Mesenchymal stem cell (in vitro differentiated cells and primary cell): ENCODE measurements at regions not wholly inside any gene's neighbourhood (a gene's known extent, or its start where the extent isn't known, plus 50 kb on each side); places are given as distances from the start of the nearest gene placed in this dataset.
"Not testable (repeated sequence)": the region's sequence is repeated elsewhere in the genome, so short reads cannot be mapped to it uniquely, and the experiment has no call there.

Experiments
- DNase-seq: peaks from one replicate; pipeline ENCODE4 v3.0.0-alpha.2; 2013
- H2AFZ ChIP-seq: one replicate; pipeline ENCODE4 v1.6.1; 2013; ENCODE audit warnings: low read depth, mild to moderate bottlenecking, control low read depth, inconsistent platforms, low read length, moderate library complexity
- H2AK5ac ChIP-seq: 2 replicates; pipeline ENCODE4 v1.6.1; 2013; ENCODE audit warnings: low read length, moderate library complexity, mild to moderate bottlenecking, inconsistent platforms; ENCODE audit not compliant: severe bottlenecking
- H2BK120ac ChIP-seq: one replicate; pipeline ENCODE4 v1.6.1; 2013; ENCODE audit warnings: low read depth, mild to moderate bottlenecking, inconsistent platforms, low read length, moderate library complexity
- H2BK12ac ChIP-seq, 2 experiments: one replicate each; pipeline ENCODE4 v1.6.1; 2013; ENCODE audit warnings: inconsistent platforms in 2 of 2, low read length in 2 of 2, mild to moderate bottlenecking in 2 of 2, moderate library complexity in 2 of 2, control low read depth in 1 of 2
- H2BK15ac ChIP-seq: one replicate; pipeline ENCODE4 v1.6.1; 2013; ENCODE audit warnings: mild to moderate bottlenecking, low read depth, inconsistent platforms; ENCODE audit not compliant: poor library complexity, severe bottlenecking
- H2BK5ac ChIP-seq: 2 replicates; pipeline ENCODE4 v1.6.1; 2013; ENCODE audit warnings: low read depth, mild to moderate bottlenecking, low read length, control low read depth, inconsistent platforms; ENCODE audit not compliant: poor library complexity, severe bottlenecking
- H3K14ac ChIP-seq, 2 experiments: one replicate each; pipeline ENCODE4 v1.6.1; 2013; ENCODE audit warnings: inconsistent platforms in 2 of 2, low read length in 2 of 2, control low read depth in 1 of 2, mild to moderate bottlenecking in 1 of 2, moderate library complexity in 1 of 2
- H3K18ac ChIP-seq, 2 experiments: one replicate each; pipeline ENCODE4 v1.6.1; 2013; ENCODE audit warnings: inconsistent platforms in 2 of 2, low read length in 2 of 2, control low read depth in 1 of 2, low read depth in 1 of 2, mild to moderate bottlenecking in 1 of 2
- H3K23ac ChIP-seq, 2 experiments: one replicate each; pipeline ENCODE4 v1.6.1; 2013; ENCODE audit warnings: inconsistent platforms in 2 of 2, low read length in 2 of 2, mild to moderate bottlenecking in 2 of 2, moderate library complexity in 2 of 2, control low read depth in 1 of 2
- H3K27ac ChIP-seq: 2 replicates; pipeline ENCODE4 v1.5.1; 2013; ENCODE audit warnings: mild to moderate bottlenecking, moderate library complexity, low read length, control low read depth, inconsistent platforms; ENCODE audit not compliant: poor library complexity, severe bottlenecking
- H3K27me3 ChIP-seq, 2 experiments: 2 replicates each; pipeline versions ENCODE4 v1.6.1 to v1.7.0; 2013; ENCODE audit warnings: low read length in 2 of 2, mild to moderate bottlenecking in 2 of 2, moderate library complexity in 2 of 2, control low read depth in 1 of 2, inconsistent platforms in 1 of 2; ENCODE audit not compliant: control insufficient read depth in 1 of 2, insufficient read depth in 1 of 2
- H3K36me3 ChIP-seq, 2 experiments: 2 replicates each; pipeline versions ENCODE4 v1.6.1 to v1.7.0; 2013; ENCODE audit warnings: low read length in 2 of 2, control low read depth in 1 of 2, inconsistent platforms in 1 of 2, low read depth in 1 of 2, mild to moderate bottlenecking in 1 of 2; ENCODE audit not compliant: insufficient read depth in 2 of 2, control insufficient read depth in 1 of 2
- H3K4ac ChIP-seq, 2 experiments: one replicate each; pipeline ENCODE4 v1.6.1; 2013; ENCODE audit warnings: inconsistent platforms in 2 of 2, low read length in 2 of 2, mild to moderate bottlenecking in 2 of 2, moderate library complexity in 2 of 2, control low read depth in 1 of 2, low read depth in 1 of 2
- H3K4me1 ChIP-seq: 2 replicates; pipeline ENCODE4 v1.6.1; 2013; ENCODE audit warnings: low read depth, low read length, control low read depth; ENCODE audit not compliant: control insufficient read depth, insufficient read depth
- H3K4me2 ChIP-seq: 2 replicates; pipeline ENCODE4 v1.6.1; 2013; ENCODE audit warnings: low read length, mild to moderate bottlenecking, inconsistent platforms; ENCODE audit not compliant: poor library complexity, severe bottlenecking
- H3K4me3 ChIP-seq, 2 experiments: 2 replicates each; pipeline versions ENCODE4 v1.5.1 to v1.7.0; 2013; ENCODE audit warnings: low read length in 2 of 2, mild to moderate bottlenecking in 2 of 2, control low read depth in 1 of 2, low read depth in 1 of 2; ENCODE audit not compliant: insufficient read depth in 1 of 2
- H3K79me1 ChIP-seq: replicated peaks from 2 replicates; pipeline ENCODE4 v1.6.1; 2013; ENCODE audit warnings: mild to moderate bottlenecking, control low read depth, low read length, inconsistent platforms; ENCODE audit not compliant: poor library complexity, severe bottlenecking
- H3K9ac ChIP-seq: 2 replicates; pipeline ENCODE4 v1.7.0; 2013; ENCODE audit warnings: mild to moderate bottlenecking, low read length, moderate library complexity
- H3K9me3 ChIP-seq: 2 replicates; pipeline ENCODE4 v1.7.0; 2013; ENCODE audit warnings: mild to moderate bottlenecking, low read length; ENCODE audit not compliant: control insufficient read depth
- H4K8ac ChIP-seq: one replicate; pipeline ENCODE4 v1.6.1; 2013; ENCODE audit warnings: inconsistent platforms, mild to moderate bottlenecking, low read length, moderate library complexity
- H4K91ac ChIP-seq: one replicate; pipeline ENCODE4 v1.6.1; 2013; ENCODE audit warnings: mild to moderate bottlenecking, low read length, inconsistent platforms
- WGBS: methylation state at CpG from one replicate; pipeline ENCODE4 v1.1.7; 2013; ENCODE audit warnings: mixed read lengths; 5-methylcytosine and 5-hydroxymethylcytosine counted together

- not testable (repeated sequence) for H2AK5ac ChIP-seq, H4K91ac ChIP-seq, H3K14ac ChIP-seq, DNase-seq, H3K36me3 ChIP-seq, H3K4me1 ChIP-seq, H2BK12ac ChIP-seq, H3K4ac ChIP-seq, H2BK120ac ChIP-seq, H3K4me2 ChIP-seq, H2BK5ac ChIP-seq, H2AFZ ChIP-seq, H3K9ac ChIP-seq, H3K18ac ChIP-seq, H4K8ac ChIP-seq, H3K4me3 ChIP-seq, H3K27me3 ChIP-seq, H3K27ac ChIP-seq, H3K23ac ChIP-seq, H2BK15ac ChIP-seq, H3K79me1 ChIP-seq
- H3K9me3 ChIP-seq, result peaks cover 59% of the 10 kb centered on the region
- WGBS, result 63% methylated on average over 7 of the region's 7 CpGs
Observed at GRCh38 chr4:49147143-49147542, 161.1 kb downstream of the CWH43 start.

GRCh38 chr4:49147596-49147995, 161.5 kb downstream of the CWH43 start:
- H2AFZ ChIP-seq, H3K4me2 ChIP-seq, H3K23ac ChIP-seq, H3K4me1 ChIP-seq, H3K36me3 ChIP-seq, H2BK12ac ChIP-seq, H4K8ac ChIP-seq, H3K14ac ChIP-seq, H2AK5ac ChIP-seq, H3K9ac ChIP-seq, H3K4me3 ChIP-seq, H2BK15ac ChIP-seq, H3K18ac ChIP-seq, H3K27ac ChIP-seq, H2BK120ac ChIP-seq, H3K79me1 ChIP-seq, H3K4ac ChIP-seq, H4K91ac ChIP-seq, DNase-seq, H2BK5ac ChIP-seq, H3K27me3 ChIP-seq: not testable (repeated sequence)
- H3K9me3 ChIP-seq, result peaks cover 64% of the 10 kb centered on the region
- WGBS, result 51% methylated on average over 6 of the region's 6 CpGs

GRCh38 chr4:49149006-49149975, 163.2 kb downstream of the CWH43 start:
- H2AFZ ChIP-seq, H2BK120ac ChIP-seq, H2BK12ac ChIP-seq, H3K4ac ChIP-seq, H2AK5ac ChIP-seq, H3K9ac ChIP-seq, H2BK15ac ChIP-seq, H3K14ac ChIP-seq, H3K36me3 ChIP-seq, H4K8ac ChIP-seq, H3K23ac ChIP-seq, H3K4me3 ChIP-seq, H3K4me2 ChIP-seq, H3K79me1 ChIP-seq, H3K4me1 ChIP-seq, H3K27me3 ChIP-seq, H2BK5ac ChIP-seq, H3K27ac ChIP-seq, H3K18ac ChIP-seq, H4K91ac ChIP-seq: not testable (repeated sequence)
- peaks cover 80% of the 10 kb centered on the region for H3K9me3 ChIP-seq
- DNase-seq, result peak; percentile 89
- 54% methylated on average over 21 of the region's 21 CpGs for WGBS

GRCh38 chr4:49150351-49151083, 164.4 kb downstream of the CWH43 start:
- H3K79me1 ChIP-seq, H3K4ac ChIP-seq, H4K91ac ChIP-seq, H3K27me3 ChIP-seq, H3K4me3 ChIP-seq, H3K23ac ChIP-seq, H3K4me2 ChIP-seq, DNase-seq, H3K9ac ChIP-seq, H3K14ac ChIP-seq, H2BK15ac ChIP-seq, H4K8ac ChIP-seq, H3K18ac ChIP-seq, H2BK12ac ChIP-seq, H2AFZ ChIP-seq, H3K36me3 ChIP-seq, H2BK120ac ChIP-seq, H2AK5ac ChIP-seq, H3K27ac ChIP-seq, H2BK5ac ChIP-seq, H3K4me1 ChIP-seq: not testable (repeated sequence)
- H3K9me3 ChIP-seq, result peaks cover 83% of the 10 kb centered on the region
- 51% methylated on average over 10 of the region's 10 CpGs for WGBS
